GM12865 (cell line): ENCODE measurements at regions not wholly inside any gene's neighbourhood (a gene's known extent, or its start where the extent isn't known, plus 50 kb on each side); places are given as distances from the start of the nearest gene placed in this dataset.
"Not testable (repeated sequence)": the region's sequence is repeated elsewhere in the genome, so short reads cannot be mapped to it uniquely, and the experiment has no call there.

Experiments used
- DNase-seq: peaks from one replicate; pipeline ENCODE4 v3.0.0; 2010; ENCODE audit warnings: low read depth
- H3K4me3 ChIP-seq: 2 replicates; pipeline ENCODE4 v1.5.1; 2011; ENCODE audit warnings: mild to moderate bottlenecking, low read depth, low read length, control low read depth
- CTCF ChIP-seq: IDR thresholded peaks from 2 replicates; pipeline ENCODE4 v1.5.1; 2011; ENCODE audit warnings: low read length, control low read depth, low read depth, inconsistent platforms; ENCODE audit not compliant: insufficient read depth; ENCODE audit errors: missing control alignments

GRCh38 chrX:39487166-39487968, 610.4 kb downstream of the BCOR start:
- DNase-seq, result peak; percentile 21
- H3K4me3 ChIP-seq, result no peak overlapping the region
- TF ChIP-seq CTCF, result no peak

- no peak overlapping the region for H3K4me3 ChIP-seq
- no peak for TF ChIP-seq CTCF
- DNase-seq, result no peak
Observed at GRCh38 chrX:39487969-39488330, 609.8 kb downstream of the BCOR start.

- TF ChIP-seq CTCF, result no peak
- DNase-seq, result peak; percentile 82
- H3K4me3 ChIP-seq, result no peak overlapping the region; the same call in 1 of the 2 replicates
Observed at GRCh38 chrX:39491548-39492297, 606.0 kb downstream of the BCOR start.

- TF ChIP-seq CTCF, result no peak
- no peak overlapping the region for H3K4me3 ChIP-seq
- DNase-seq, result peak; percentile 45
Observed at GRCh38 chrX:39492497-39493162, 605.1 kb downstream of the BCOR start.

- H3K4me3 ChIP-seq, result no peak overlapping the region
- DNase-seq, result no peak
- no peak for TF ChIP-seq CTCF
Observed at GRCh38 chrX:39493168-39493567, 604.6 kb downstream of the BCOR start.

- not testable (repeated sequence) for H3K4me3 ChIP-seq, DNase-seq
Observed at GRCh38 chrX:39497117-39497516, 600.6 kb downstream of the BCOR start.

GRCh38 chrX:39497702-39498265, 600.0 kb downstream of the BCOR start:
- H3K4me3 ChIP-seq, result no peak overlapping the region
- no peak for TF ChIP-seq CTCF
- DNase-seq, result no peak
